ENCODE measurements at regions not wholly inside any gene's neighbourhood (a gene's known extent, or its start where the extent isn't known, plus 50 kb on each side); places are given as distances from the start of the nearest gene placed in this dataset.

DNA sequence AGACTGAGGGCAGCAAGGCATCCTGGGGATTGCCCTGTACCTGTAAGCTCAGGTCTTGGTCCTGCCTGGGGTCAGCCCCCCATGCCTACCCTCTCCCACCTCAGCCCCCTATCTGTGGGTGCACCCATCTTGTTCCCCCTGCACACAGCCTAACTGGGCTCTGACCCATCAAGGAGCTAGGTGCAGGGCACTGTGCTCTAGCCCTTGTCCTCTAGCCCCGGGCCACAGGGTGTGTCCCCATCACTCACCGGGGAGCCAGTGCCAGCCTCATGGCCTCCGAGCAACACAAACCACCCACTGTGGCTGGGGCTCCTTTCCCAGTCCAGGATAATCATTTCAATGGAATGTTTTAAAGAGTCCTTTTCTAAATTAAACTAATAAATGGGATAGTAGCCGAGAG is 293.9 kb upstream of the PLET1 start:
- no peak for ATAC-seq
- intact Hi-C loops (cut with micrococcal nuclease): loop anchor here (10.0 kb wide), 1 partner anchor 270 kb away; no protein-coding TSS in a partner anchor
- DNase-seq: no peak

- ATAC-seq (peak; percentile 89), DNase-seq (peak; percentile 71)
- intact Hi-C loops (cut with micrococcal nuclease): loop anchor here (10.0 kb wide), 1 partner anchor 271 kb away; no protein-coding TSS in a partner anchor
Measured at GRCh38 chr11:112555491-112556364, 295.1 kb upstream of the PLET1 start.

DNA sequence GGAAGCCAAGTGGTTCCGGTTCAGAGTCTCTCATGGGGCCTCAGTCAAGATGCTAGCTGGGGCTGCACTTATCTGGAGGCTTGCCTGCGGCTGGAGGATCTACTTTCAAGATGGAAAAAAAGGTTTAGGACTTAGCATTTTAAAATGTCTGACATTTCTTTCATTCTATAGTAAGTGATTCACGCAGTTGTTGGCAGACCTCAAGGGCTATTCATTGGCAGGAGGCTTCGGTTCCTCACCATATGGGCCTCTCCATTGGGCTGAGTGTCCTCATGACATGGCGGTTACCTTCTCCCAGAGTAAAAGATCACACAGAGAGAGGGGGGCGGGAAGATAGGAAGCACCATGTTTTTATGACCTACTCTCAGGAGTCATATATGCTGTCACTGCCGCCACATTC is 298.0 kb upstream of the PLET1 start:
- DNase-seq (no peak), ATAC-seq (no peak)
- intact Hi-C loops (cut with micrococcal nuclease): loop anchor here (10.0 kb wide), 1 partner anchor 274 kb away; no protein-coding TSS in a partner anchor

- DNase-seq (no peak), ATAC-seq (peak; percentile 34)
- intact Hi-C loops (cut with micrococcal nuclease): no loop called here
Measured at GRCh38 chr11:112563808-112564207, 303.1 kb upstream of the PLET1 start.

DNA sequence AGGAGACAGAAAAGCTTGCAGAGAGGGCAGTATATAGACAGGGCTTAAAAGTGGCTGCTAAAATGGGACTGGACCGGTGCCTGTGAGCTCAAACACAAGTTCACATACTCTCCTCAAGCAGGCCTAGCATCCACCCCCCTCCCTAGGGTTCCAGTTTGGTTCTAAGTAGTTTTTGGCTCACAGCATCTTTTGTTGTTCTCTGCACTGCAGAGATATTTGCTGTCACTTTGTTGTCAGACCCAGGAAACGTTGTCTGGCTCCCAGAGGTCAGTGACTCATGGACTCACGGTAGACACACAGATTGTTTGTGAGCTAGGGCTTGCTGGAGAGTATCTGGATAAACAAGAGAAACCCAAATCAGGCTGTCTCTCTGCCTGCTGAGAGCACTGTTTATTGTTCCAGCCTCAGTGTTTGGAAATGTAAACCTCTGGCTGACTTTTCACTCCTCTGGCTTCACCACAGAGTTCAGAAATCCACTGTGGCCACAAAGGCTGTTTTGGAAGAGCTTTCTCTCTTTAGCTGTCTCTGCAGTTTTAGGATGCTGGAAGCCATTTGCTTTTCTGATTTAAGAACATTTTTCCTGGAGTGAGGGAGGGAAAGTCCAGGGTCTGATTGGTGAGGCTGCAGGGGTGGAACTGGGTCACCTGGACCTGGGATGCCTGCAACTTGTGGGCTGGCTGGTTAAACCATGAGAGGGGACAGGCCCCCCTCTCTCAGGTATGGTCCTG is 303.7 kb upstream of the PLET1 start:
- peak; percentile 94 for ATAC-seq
- peak; percentile 54 for DNase-seq
- intact Hi-C loops (cut with micrococcal nuclease): no loop called here

DNA sequence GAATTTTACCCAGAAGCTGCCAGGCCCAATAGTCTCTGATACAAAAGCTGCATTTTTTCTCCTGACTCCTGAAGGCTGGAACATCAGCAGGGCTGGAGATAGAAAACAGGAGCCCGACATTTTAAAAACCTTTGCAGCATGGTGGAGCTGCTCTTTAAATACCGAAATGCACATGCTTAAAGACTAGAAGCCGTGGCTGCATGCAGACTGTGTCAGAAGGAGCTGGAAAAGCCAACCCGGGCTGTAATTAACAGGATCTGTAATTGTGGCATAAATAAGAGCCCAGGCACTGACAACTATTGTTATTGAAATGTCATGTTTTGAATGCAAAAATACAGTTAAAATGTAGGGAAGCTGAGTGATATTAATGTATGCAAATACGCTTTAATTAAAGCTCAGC is 304.9 kb upstream of the PLET1 start:
- intact Hi-C loops (cut with micrococcal nuclease): no loop called here
- no peak for ATAC-seq
- DNase-seq: no peak

DNA sequence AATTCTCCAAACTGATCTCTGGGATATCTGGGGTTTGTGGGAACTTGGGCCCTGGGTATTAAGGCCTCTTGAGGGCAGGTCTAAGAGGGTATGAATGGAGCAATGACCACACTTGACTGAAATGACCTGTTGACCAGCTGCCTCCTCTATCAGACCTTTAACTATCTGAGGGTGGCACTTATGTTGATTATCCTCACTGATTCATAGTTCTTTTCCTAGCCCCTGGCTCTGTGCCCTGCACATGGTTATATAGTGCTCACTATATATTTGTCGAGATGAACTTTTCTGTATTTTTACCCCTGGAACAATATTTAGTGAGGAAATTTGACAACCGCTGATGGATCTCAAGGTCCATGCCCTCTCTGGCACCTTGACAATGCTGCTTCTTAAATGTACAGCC is 305.5 kb upstream of the PLET1 start:
- DNase-seq (no peak), ATAC-seq (no peak)
- intact Hi-C loops (cut with micrococcal nuclease): no loop called here

DNA sequence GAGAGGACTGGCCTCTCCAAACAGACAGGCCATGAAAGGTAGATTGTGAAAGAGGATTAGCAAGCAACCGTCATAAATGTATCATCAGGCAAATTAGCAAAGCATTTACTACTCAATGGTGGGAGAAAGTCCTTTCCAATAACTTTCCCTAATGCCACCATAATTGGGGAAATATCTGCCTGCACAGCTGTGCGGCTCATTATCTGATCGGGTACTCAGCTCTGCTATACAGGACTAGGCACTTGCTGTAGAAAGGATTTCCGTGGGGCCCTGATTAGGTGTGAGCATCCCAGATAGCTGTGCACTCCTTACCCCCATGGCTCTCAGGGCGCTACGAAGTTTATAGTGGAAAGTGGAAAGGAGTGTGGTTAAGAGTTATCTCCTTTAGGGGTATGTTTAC is 309.7 kb upstream of the PLET1 start:
- intact Hi-C loops (cut with micrococcal nuclease): no loop called here
- no peak for DNase-seq
- ATAC-seq: no peak

DNA sequence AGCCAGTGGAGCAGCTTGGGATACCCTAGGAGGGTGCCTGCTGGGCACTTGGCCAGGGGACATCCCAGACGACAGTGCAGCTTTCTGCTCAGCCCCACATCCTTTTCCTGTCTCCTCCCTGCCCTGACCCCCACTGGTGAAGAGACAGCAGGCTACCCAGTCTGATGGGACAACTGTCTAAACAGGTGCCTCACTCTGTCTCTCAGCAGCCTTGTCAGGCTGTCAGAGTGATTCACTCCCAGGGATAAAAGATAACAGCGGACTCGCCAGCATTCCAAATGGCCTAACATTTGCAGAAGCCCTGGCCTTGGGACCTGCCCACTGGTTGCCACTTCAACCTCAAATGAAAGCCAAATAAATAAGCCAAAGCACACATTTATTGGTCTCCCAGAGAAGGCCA is 318.6 kb upstream of the PLET1 start:
- intact Hi-C loops (cut with micrococcal nuclease): no loop called here
- peak; percentile 44 for ATAC-seq
- DNase-seq: peak; percentile 39

DNA sequence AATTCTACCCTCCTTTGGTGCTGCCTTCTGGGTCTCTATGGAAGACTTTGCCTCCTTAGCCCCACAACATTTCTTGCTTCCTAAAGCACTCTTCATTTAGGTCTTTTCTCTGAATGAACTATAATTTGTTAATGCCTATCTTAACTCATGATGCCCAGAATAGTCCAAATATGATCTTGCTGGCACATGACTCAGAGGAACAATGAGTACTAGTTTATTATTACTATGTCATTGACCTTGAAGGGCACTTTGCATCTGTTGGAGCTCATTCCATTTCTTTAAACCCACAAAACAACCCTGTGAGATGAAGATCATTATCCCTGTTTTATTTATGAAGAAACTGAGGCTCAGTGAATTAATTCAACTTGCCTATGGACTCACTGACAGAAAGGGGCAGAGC is 320.2 kb upstream of the PLET1 start:
- ATAC-seq (peak; percentile 76), DNase-seq (no peak)
- intact Hi-C loops (cut with micrococcal nuclease): loop anchor here (10.0 kb wide), 3 partner anchors 214 to 704 kb away; no protein-coding TSS in a partner anchor

DNA sequence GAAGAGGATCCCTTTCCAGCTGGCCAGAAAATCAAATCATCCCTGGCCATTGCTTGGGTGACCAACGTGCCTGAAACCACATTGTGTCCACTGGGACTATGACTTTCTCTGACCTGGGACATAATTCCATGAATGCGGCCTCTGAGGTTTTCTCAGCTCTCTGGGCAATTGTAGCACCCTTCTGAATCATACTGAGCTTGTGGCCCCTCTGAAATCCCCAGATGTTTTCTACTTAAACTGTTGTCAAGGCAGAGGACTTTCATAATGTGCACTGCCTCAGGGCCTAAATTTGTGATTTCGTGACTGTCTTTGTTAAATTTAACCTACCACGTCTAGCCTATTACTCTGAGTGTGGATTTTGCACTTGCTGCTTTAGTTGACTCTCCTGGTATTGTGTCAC is 321.1 kb upstream of the PLET1 start:
- intact Hi-C loops (cut with micrococcal nuclease): loop anchor here (10.0 kb wide), 3 partner anchors 213 to 703 kb away; no protein-coding TSS in a partner anchor
- ATAC-seq: peak; percentile 10

GRCh38 chr11:112582366-112582765 is 321.7 kb upstream of the PLET1 start:
- no peak for DNase-seq
- ATAC-seq: no peak
- intact Hi-C loops (cut with micrococcal nuclease): loop anchor here (10.0 kb wide), 3 partner anchors 212 to 702 kb away; no protein-coding TSS in a partner anchor

More for the DNA sequence above, 321.1 kb upstream of the PLET1 start:
- DNase-seq: no peak

DNA sequence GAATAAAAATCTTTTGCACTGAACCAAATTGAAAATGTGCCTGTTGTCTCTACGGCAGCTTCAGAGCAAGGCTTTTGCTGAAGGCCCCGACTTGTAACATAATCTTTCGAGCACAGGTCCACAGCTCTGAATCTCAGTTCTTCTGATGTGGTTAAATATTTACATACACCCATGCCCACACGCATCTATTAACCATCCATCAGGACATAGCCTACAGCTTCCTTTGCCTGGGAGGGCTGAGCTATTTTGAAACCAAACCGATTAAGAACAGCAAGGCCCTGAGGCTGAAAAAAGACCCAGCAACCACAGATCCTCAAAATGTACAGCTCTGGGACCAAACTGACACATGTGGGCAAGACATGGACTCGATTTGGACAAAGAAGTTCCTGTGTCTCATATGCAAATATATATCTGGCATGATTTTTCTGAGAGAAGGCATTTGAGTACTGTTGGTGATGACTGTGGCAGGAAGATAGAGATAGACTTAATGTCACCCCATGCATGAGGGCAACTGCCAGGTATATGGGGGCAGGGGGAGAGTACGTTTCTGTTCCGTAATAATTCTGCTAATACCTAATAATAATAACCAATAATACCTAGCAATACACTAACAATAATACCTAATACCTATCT is 322.7 kb upstream of the PLET1 start:
- intact Hi-C loops (cut with micrococcal nuclease): loop anchor here (10.0 kb wide), 3 partner anchors 211 to 701 kb away; no protein-coding TSS in a partner anchor
- DNase-seq (no peak), ATAC-seq (no peak)

DNA sequence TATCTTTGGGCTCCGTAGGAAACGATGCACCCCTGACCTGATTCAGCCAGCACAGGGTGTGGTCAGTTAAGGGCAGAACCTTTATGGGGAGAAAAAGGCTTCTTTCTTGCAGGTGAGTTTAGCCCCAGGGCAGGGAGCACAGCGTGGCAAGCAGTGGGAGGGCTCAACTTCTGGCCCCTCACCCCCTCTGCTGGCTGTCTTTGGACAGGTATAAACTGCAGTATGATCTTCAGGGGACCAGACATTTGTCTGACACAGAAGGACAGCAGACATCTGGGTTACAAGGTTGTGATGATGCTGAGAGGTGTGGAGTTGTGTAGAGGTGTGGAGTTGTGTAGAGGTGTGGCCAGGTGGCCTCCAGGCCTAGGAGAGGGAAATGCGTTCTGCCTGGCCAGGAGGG is 324.0 kb upstream of the PLET1 start:
- ATAC-seq: peak; percentile 17

GRCh38 chr11:112587664-112588063 is 327.0 kb upstream of the PLET1 start:
- no peak for DNase-seq
- intact Hi-C loops (cut with micrococcal nuclease): loop anchor here (10.0 kb wide), 3 partner anchors 207 to 697 kb away; no protein-coding TSS in a partner anchor
- no peak for ATAC-seq

More for the DNA sequence above, 324.0 kb upstream of the PLET1 start:
- intact Hi-C loops (cut with micrococcal nuclease): loop anchor here (10.0 kb wide), 3 partner anchors 210 to 700 kb away; no protein-coding TSS in a partner anchor
- DNase-seq: no peak

GRCh38 chr11:112588252-112588694 is 327.6 kb upstream of the PLET1 start:
- intact Hi-C loops (cut with micrococcal nuclease): loop anchor here (10.0 kb wide), 3 partner anchors 207 to 697 kb away; no protein-coding TSS in a partner anchor
- peak; percentile 87 for ATAC-seq
- peak; percentile 66 for DNase-seq

DNA sequence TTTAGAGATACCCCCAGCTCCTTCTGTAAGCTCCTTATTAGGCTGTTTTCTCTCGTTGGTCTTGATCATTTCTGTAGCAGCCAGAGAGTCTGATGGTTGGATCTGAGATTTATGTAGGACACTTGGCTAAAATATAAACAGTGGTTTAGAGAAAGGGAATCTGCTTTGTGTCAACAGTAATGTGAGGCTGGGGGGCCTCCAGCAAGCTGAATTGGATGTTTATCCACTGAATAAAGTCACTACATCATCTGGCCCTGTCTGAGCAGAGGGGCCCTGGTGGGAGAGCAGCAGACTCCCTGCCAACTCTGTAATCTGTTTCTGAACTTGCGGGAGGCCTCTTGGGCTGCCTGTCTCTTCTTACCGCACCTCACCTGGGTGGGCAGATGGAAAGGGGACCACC is 328.5 kb upstream of the PLET1 start:
- ATAC-seq (no peak), DNase-seq (no peak)
- intact Hi-C loops (cut with micrococcal nuclease): loop anchor here (10.0 kb wide), 3 partner anchors 206 to 696 kb away; no protein-coding TSS in a partner anchor

DNA sequence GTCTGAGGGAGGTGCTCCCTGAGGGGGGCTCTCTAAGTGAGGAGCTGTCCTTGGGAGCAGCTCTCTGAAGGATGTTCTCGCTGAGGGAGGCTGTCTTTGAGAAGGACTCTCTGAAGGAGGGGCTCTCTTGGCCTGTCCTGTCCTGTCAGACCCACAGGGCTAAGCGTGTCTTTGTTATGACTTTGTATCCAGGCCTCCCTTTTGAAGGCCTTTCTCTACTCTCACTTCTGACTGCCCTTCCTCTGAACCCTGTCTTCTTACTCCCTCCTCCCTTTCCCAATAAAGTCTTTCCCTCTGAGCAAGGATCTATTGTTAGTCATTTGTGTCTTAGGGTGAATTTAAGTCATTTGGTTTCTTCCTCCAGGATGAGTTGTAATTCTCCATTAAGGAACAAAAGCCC is 330.1 kb upstream of the PLET1 start:
- DNase-seq: no peak
- no peak for ATAC-seq
- intact Hi-C loops (cut with micrococcal nuclease): no loop called here

GRCh38 chr11:112593440-112593839 is 332.8 kb upstream of the PLET1 start:
- DNase-seq (no peak), ATAC-seq (no peak)
- intact Hi-C loops (cut with micrococcal nuclease): no loop called here

All from left ventricle myocardium superior (tissue), 1 donor.